Type B pancreatic cell (in vitro differentiated cells): ENCODE measurements at regions not wholly inside any gene's neighbourhood (a gene's known extent, or its start where the extent isn't known, plus 50 kb on each side); places are given as distances from the start of the nearest gene placed in this dataset.

Source experiments
- DNase-seq: peaks from one replicate; pipeline ENCODE4 v3.0.0; 2021; ENCODE audit warnings: mixed read lengths; ENCODE audit not compliant: unreplicated experiment; ENCODE audit errors: extremely low spot score
- H3K27ac Mint-ChIP-seq: 2 replicates; pipeline ENCODE4 v1.8.0; 2021; ENCODE audit warnings: mild to moderate bottlenecking, mixed read lengths
- H3K27me3 Mint-ChIP-seq: 2 replicates; pipeline ENCODE4 v1.8.0; 2021; ENCODE audit warnings: mixed read lengths
- H3K36me3 Mint-ChIP-seq: 2 replicates; pipeline ENCODE4 v1.8.0; 2021; ENCODE audit warnings: mixed read lengths
- H3K4me1 Mint-ChIP-seq: one replicate; pipeline ENCODE4 v1.8.0; 2021; ENCODE audit warnings: mixed read lengths; ENCODE audit not compliant: unreplicated experiment
- H3K4me3 Mint-ChIP-seq: 2 replicates; pipeline ENCODE4 v1.8.0; 2021; ENCODE audit warnings: mild to moderate bottlenecking, mixed read lengths
- H3K9me3 Mint-ChIP-seq: 2 replicates; pipeline ENCODE4 v1.8.0; 2021; ENCODE audit warnings: mixed read lengths
- CTCF ChIP-seq: fragments of 200-600 bp; sonication (generic); conservative IDR thresholded peaks from 2 replicates; pipeline ENCODE4 v1.5.0; 2021; ENCODE audit warnings: antibody characterized with exemption, mild to moderate bottlenecking

- H3K4me1 Mint-ChIP-seq, result peaks cover 6% of the 10 kb centered on the region
- no peak overlapping the region for H3K4me3 Mint-ChIP-seq
- no peak overlapping the region for H3K27ac Mint-ChIP-seq
- no peak for DNase-seq
- no peaks in the 10 kb centered on the region for H3K36me3 Mint-ChIP-seq
- H3K27me3 Mint-ChIP-seq, result no peaks in the 10 kb centered on the region
- H3K9me3 Mint-ChIP-seq, result no peaks in the 10 kb centered on the region
- TF ChIP-seq CTCF, result no peak
These were observed 143.5 kb upstream of the NOX3 start for GRCh38 chr6:155599160-155599559.

- Mint-ChIP-seq H3K4me3 (no peak overlapping the region), H3K27me3 (no peaks in the 10 kb centered on the region), H3K4me1 (peaks cover 6% of the 10 kb centered on the region), H3K9me3 (no peaks in the 10 kb centered on the region), H3K27ac (no peak overlapping the region), H3K36me3 (no peaks in the 10 kb centered on the region)
- no peak for DNase-seq
- TF ChIP-seq CTCF, result no peak
These were observed 139.6 kb upstream of the NOX3 start for GRCh38 chr6:155595284-155595683.

GRCh38 chr6:155591741-155592140 lies 136.1 kb upstream of the NOX3 start:
- TF ChIP-seq CTCF, result no peak
- Mint-ChIP-seq H3K27ac (no peak overlapping the region), H3K4me1 (no peaks in the 10 kb centered on the region), H3K4me3 (no peak overlapping the region), H3K9me3 (no peaks in the 10 kb centered on the region), H3K36me3 (no peaks in the 10 kb centered on the region), H3K27me3 (no peaks in the 10 kb centered on the region)
- no peak for DNase-seq

- H3K4me3 Mint-ChIP-seq, result no peak overlapping the region
- no peak overlapping the region for H3K27ac Mint-ChIP-seq
- H3K27me3 Mint-ChIP-seq, result no peaks in the 10 kb centered on the region
- H3K36me3 Mint-ChIP-seq, result no peaks in the 10 kb centered on the region
- DNase-seq, result no peak
- peaks cover 2% of the 10 kb centered on the region for H3K4me1 Mint-ChIP-seq
- H3K9me3 Mint-ChIP-seq, result peaks cover 2% of the 10 kb centered on the region
- no peak for TF ChIP-seq CTCF
These were observed 133.6 kb upstream of the NOX3 start for GRCh38 chr6:155589190-155589589.

GRCh38 chr6:155587817-155588216 lies 132.2 kb upstream of the NOX3 start:
- Mint-ChIP-seq H3K27ac (no peak overlapping the region), H3K9me3 (peaks cover 9% of the 10 kb centered on the region), H3K27me3 (no peaks in the 10 kb centered on the region), H3K4me1 (peaks cover 7% of the 10 kb centered on the region), H3K36me3 (no peaks in the 10 kb centered on the region), H3K4me3 (no peak overlapping the region)
- no peak for DNase-seq
- no peak for TF ChIP-seq CTCF

DNA sequence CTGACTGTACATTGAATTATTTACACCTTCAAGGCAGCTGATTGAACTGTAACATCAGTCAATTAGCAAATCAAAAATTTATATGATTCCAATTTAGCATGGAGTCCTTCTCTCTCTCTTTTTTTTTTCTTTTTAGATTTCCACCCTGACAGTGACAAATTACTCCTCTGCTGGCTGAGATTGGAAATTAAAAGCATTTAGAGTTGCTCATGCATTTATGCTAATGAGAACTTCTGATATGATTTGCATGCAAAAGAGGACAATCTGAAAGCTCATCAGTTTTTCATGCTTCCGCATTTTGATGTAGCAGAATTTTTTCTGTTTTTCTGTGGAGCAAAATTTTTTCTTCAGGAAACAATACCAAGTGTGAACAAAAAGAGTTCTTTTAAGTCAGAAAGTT lies 130.5 kb upstream of the NOX3 start:
- DNase-seq, result no peak
- Mint-ChIP-seq H3K4me3 (no peak overlapping the region), H3K27me3 (no peaks in the 10 kb centered on the region)

More for the DNA sequence above, 130.5 kb upstream of the NOX3 start:
- H3K27ac Mint-ChIP-seq, result no peak overlapping the region
- peaks cover 7% of the 10 kb centered on the region for H3K4me1 Mint-ChIP-seq
- H3K9me3 Mint-ChIP-seq, result peaks cover 9% of the 10 kb centered on the region
- TF ChIP-seq CTCF, result no peak
- no peaks in the 10 kb centered on the region for H3K36me3 Mint-ChIP-seq
